H1 (cell line): ENCODE measurements at regions not wholly inside any gene's neighbourhood (a gene's known extent, or its start where the extent isn't known, plus 50 kb on each side); places are given as distances from the start of the nearest gene placed in this dataset.

Source experiments
- CTCF ChIA-PET: fragments of 300-600 bp; sonication (Branson Sonifier 250); formaldehyde crosslinking; loops from one replicate; lab custom pipeline; 2021; ENCODE audit not compliant: partially characterized antibody; lab: Charles Lee
- POLR2A ChIA-PET: fragments of 300-600 bp; sonication (Branson Sonifier 250); formaldehyde crosslinking; loops from one replicate; lab custom pipeline; 2021; ENCODE audit warnings: inconsistent platforms; ENCODE audit not compliant: partially characterized antibody; lab: Charles Lee
- DNase-seq, 2 experiments: peaks; one replicate each; pipeline versions ENCODE4 v3.0.0 to v3.0.0-alpha.2; 2010 to 2022; ENCODE audit warnings: low spot score in 2 of 2, low read depth in 1 of 2, mixed read lengths in 1 of 2
- FAIRE-seq: peaks from 2 replicates; lab custom pipeline; 2011; peaks lifted over from hg19 to GRCh38; lab: Jason Lieb, UNC
- H2AFZ ChIP-seq: 2 replicates; pipeline ENCODE4 v1.8.1; 2012; ENCODE audit warnings: low read length, inconsistent platforms
- H2AK5ac ChIP-seq: 2 replicates; pipeline ENCODE4 v1.6.1; 2013; ENCODE audit warnings: low read depth, low read length
- H2BK120ac ChIP-seq: replicated peaks from 2 replicates; pipeline ENCODE3; 2013; ENCODE audit warnings: low read depth, low read length, inconsistent platforms
- H2BK12ac ChIP-seq: 2 replicates; pipeline ENCODE4 v1.6.1; 2013; ENCODE audit warnings: low read depth, low read length
- H2BK15ac ChIP-seq: 2 replicates; pipeline ENCODE4 v1.6.1; 2013; ENCODE audit warnings: low read length
- H2BK20ac ChIP-seq: 2 replicates; pipeline ENCODE4 v1.6.1; 2013; ENCODE audit warnings: low read length
- H2BK5ac ChIP-seq: 2 replicates; pipeline ENCODE4 v1.6.1; 2013; ENCODE audit warnings: low read depth, low read length
- H3K14ac ChIP-seq: 2 replicates; pipeline ENCODE4 v1.6.1; 2013; ENCODE audit warnings: inconsistent platforms; ENCODE audit not compliant: insufficient read length
- H3K18ac ChIP-seq: 2 replicates; pipeline ENCODE4 v1.6.1; 2013; ENCODE audit warnings: low read length; ENCODE audit errors: extremely low read depth
- H3K23ac ChIP-seq: 2 replicates; pipeline ENCODE4 v1.6.1; 2013; ENCODE audit warnings: inconsistent platforms; ENCODE audit not compliant: insufficient read length
- H3K23me2 ChIP-seq: 2 replicates; pipeline ENCODE4 v1.6.1; 2013; ENCODE audit warnings: low read depth, low read length
- H3K27ac ChIP-seq: 2 replicates; pipeline ENCODE4 v1.6.1; 2011; ENCODE audit warnings: low read depth, low read length, inconsistent platforms
- H3K27me3 ChIP-seq, 4 experiments: replicated peaks in 1 of 4; 1 replicate in 1 of 4; 2 replicates in 3 of 4; pipeline versions ENCODE4 v1.6.1 to v1.8.1; 2011 to 2013; ENCODE audit warnings: low read length in 3 of 4, mild to moderate bottlenecking in 3 of 4, inconsistent platforms in 2 of 4, mixed read lengths in 2 of 4, moderate library complexity in 1 of 4; ENCODE audit not compliant: control insufficient read depth in 3 of 4, insufficient read depth in 3 of 4; ENCODE audit errors: extremely low read depth in 1 of 4
- H3K36me3 ChIP-seq, 4 experiments: 2 replicates each; pipeline versions ENCODE4 v1.6.1 to v1.8.1; 2011 to 2013; ENCODE audit warnings: mild to moderate bottlenecking in 4 of 4, low read length in 3 of 4, moderate library complexity in 2 of 4, control low read depth in 1 of 4, inconsistent platforms in 1 of 4; ENCODE audit not compliant: insufficient read depth in 4 of 4, control insufficient read depth in 2 of 4
- H3K4ac ChIP-seq: replicated peaks from 2 replicates; pipeline ENCODE3; 2013; ENCODE audit warnings: low read length, low read depth, mixed read lengths, inconsistent platforms; ENCODE audit not compliant: insufficient read length
- H3K4me1 ChIP-seq, 4 experiments: replicated peaks in 1 of 4; 1 replicate in 1 of 4; 2 replicates in 3 of 4; pipeline versions ENCODE4 v1.6.1 to v1.8.1; 2011 to 2013; ENCODE audit warnings: low read length in 3 of 4, inconsistent platforms in 2 of 4, mixed read lengths in 1 of 4; ENCODE audit not compliant: insufficient read depth in 4 of 4, control insufficient read depth in 3 of 4
- H3K4me2 ChIP-seq, 2 experiments: 2 replicates each; pipeline versions ENCODE4 v1.6.1 to v1.8.1; 2011 to 2013; ENCODE audit warnings: low read depth in 2 of 2, low read length in 2 of 2, control low read depth in 1 of 2, inconsistent platforms in 1 of 2, mild to moderate bottlenecking in 1 of 2; ENCODE audit not compliant: insufficient read depth in 1 of 2
- H3K4me3 ChIP-seq, 4 experiments: fragments of 200-600, 300-600 bp in 1 of 4; sonication (generic), shearing (Covaris generic), sonication (Bioruptor Twin) in 1 of 4; 2 replicates each; pipeline versions ENCODE4 v1.5.1 to v1.8.1; 2011 to 2016; ENCODE audit warnings: low read length in 4 of 4, low read depth in 3 of 4, control low read depth in 2 of 4, inconsistent platforms in 2 of 4, mild to moderate bottlenecking in 2 of 4, mixed read lengths in 1 of 4, moderate library complexity in 1 of 4; ENCODE audit not compliant: insufficient read depth in 2 of 4; ENCODE audit errors: extremely low read depth in 1 of 4
- H3K56ac ChIP-seq: replicated peaks from 2 replicates; pipeline ENCODE3; 2013; ENCODE audit warnings: low read depth, mild to moderate bottlenecking, mixed read lengths, low read length, inconsistent platforms; ENCODE audit not compliant: insufficient read length
- H3K79me1 ChIP-seq: 2 replicates; pipeline ENCODE4 v1.6.1; 2013; ENCODE audit warnings: low read depth, low read length, control low read depth
- H3K79me2 ChIP-seq, 2 experiments: 2 replicates each; pipeline versions ENCODE4 v1.6.1 to v1.8.1; 2012 to 2013; ENCODE audit warnings: low read length in 2 of 2, mild to moderate bottlenecking in 2 of 2, inconsistent platforms in 1 of 2; ENCODE audit not compliant: insufficient read depth in 2 of 2, control insufficient read depth in 1 of 2
- H3K9ac ChIP-seq, 4 experiments: replicated peaks in 1 of 4; 1 replicate in 1 of 4; 2 replicates in 3 of 4; pipeline versions ENCODE4 v1.6.1 to v1.8.1; 2011 to 2013; ENCODE audit warnings: low read depth in 3 of 4, low read length in 3 of 4, control low read depth in 2 of 4, mild to moderate bottlenecking in 2 of 4, moderate library complexity in 2 of 4, inconsistent platforms in 1 of 4; ENCODE audit errors: extremely low read depth in 1 of 4
- H3K9me3 ChIP-seq, 2 experiments: 2 replicates each; pipeline versions ENCODE4 v1.6.1 to v1.8.1; 2012 to 2013; ENCODE audit warnings: mild to moderate bottlenecking in 2 of 2, moderate library complexity in 2 of 2, control low read depth in 1 of 2, inconsistent platforms in 1 of 2, low read depth in 1 of 2, low read length in 1 of 2, mixed read lengths in 1 of 2; ENCODE audit not compliant: insufficient read depth in 2 of 2
- H4K20me1 ChIP-seq, 2 experiments: replicated peaks in 1 of 2; 2 replicates each; pipeline versions ENCODE3 to v1.8.1; 2011 to 2013; ENCODE audit warnings: inconsistent platforms in 2 of 2, low read length in 2 of 2, mild to moderate bottlenecking in 1 of 2; ENCODE audit not compliant: insufficient read depth in 2 of 2, control insufficient read depth in 1 of 2
- H4K5ac ChIP-seq: 2 replicates; pipeline ENCODE4 v1.6.1; 2013; ENCODE audit warnings: low read length, low read depth, mixed read lengths, inconsistent platforms; ENCODE audit not compliant: insufficient read length
- H4K8ac ChIP-seq: 2 replicates; pipeline ENCODE4 v1.8.0; 2013; ENCODE audit warnings: mild to moderate bottlenecking, moderate library complexity, low read length, inconsistent platforms; ENCODE audit not compliant: insufficient read depth; ENCODE audit errors: extremely low read depth
- H4K91ac ChIP-seq: replicated peaks from 2 replicates; pipeline ENCODE3; 2013; ENCODE audit warnings: low read length, mixed read lengths, inconsistent platforms; ENCODE audit not compliant: insufficient read length
- CHD1 ChIP-seq: IDR thresholded peaks from 2 replicates; pipeline ENCODE4 v1.6.1; 2012; ENCODE audit warnings: low read depth, low read length, improper control_type of control experiment
- EGR1 ChIP-seq: IDR thresholded peaks from 2 replicates; pipeline ENCODE4 v1.6.1; 2011; ENCODE audit warnings: low read depth, low read length, borderline replicate concordance
- FOSL1 ChIP-seq: IDR thresholded peaks from 2 replicates; pipeline ENCODE4 v1.6.1; 2011; ENCODE audit warnings: mild to moderate bottlenecking, low read depth, low read length, moderate library complexity; ENCODE audit not compliant: insufficient read depth
- JUN ChIP-seq: IDR thresholded peaks from 2 replicates; pipeline ENCODE4 v1.6.1; 2011; ENCODE audit warnings: low read depth, mild to moderate bottlenecking, improper control_type of control experiment, low read length
- SIX5 ChIP-seq: IDR thresholded peaks from 2 replicates; pipeline ENCODE4 v1.6.1; 2011; ENCODE audit warnings: mild to moderate bottlenecking, low read depth, low read length
- TAF1 ChIP-seq: IDR thresholded peaks from 2 replicates; pipeline ENCODE4 v1.6.1; 2011; ENCODE audit warnings: mild to moderate bottlenecking, low read depth, low read length
- YY1 ChIP-seq: IDR thresholded peaks from 2 replicates; pipeline ENCODE4 v1.6.1; 2011; ENCODE audit warnings: low read depth, mild to moderate bottlenecking, low read length
- WGBS, 2 experiments: shearing (Covaris generic) in 1 of 2; methylation state at CpG; one replicate each; pipeline versions ENCODE4 v1.1.6 to v1.1.7; 2013 to 2015; ENCODE audit warnings: low lambda C conversion rate in 2 of 2, mixed read lengths in 2 of 2, inconsistent platforms in 1 of 2, low coverage in 1 of 2, missing lambda C conversion rate in 1 of 2; ENCODE audit not compliant: insufficient replicate concordance in 2 of 2, insufficient coverage in 1 of 2, insufficient read length in 1 of 2; ENCODE audit errors: extremely low coverage in 1 of 2, missing lambda C conversion rate in 1 of 2; 5-methylcytosine and 5-hydroxymethylcytosine counted together
- TF ChIP-seq, protein P1 (sequence below): IDR thresholded peaks from 2 replicates; pipeline ENCODE4 v1.6.1; 2012; ENCODE audit warnings: inconsistent platforms
- TF ChIP-seq, protein P2 (sequence below): IDR thresholded peaks from 2 replicates; pipeline ENCODE4 v1.6.1; 2012; ENCODE audit warnings: inconsistent platforms
- TF ChIP-seq, protein P3 (sequence below), 3 experiments: IDR thresholded peaks; 1 replicate in 2 of 3; 2 replicates in 1 of 3; pipeline versions ENCODE4 v1.5.1 to v1.6.1; 2011; ENCODE audit warnings: low read length in 3 of 3, mild to moderate bottlenecking in 3 of 3, inconsistent platforms in 2 of 3, low read depth in 1 of 3, moderate library complexity in 1 of 3; ENCODE audit not compliant: insufficient read depth in 1 of 3; ENCODE audit errors: control extremely low read depth in 1 of 3

DNA sequence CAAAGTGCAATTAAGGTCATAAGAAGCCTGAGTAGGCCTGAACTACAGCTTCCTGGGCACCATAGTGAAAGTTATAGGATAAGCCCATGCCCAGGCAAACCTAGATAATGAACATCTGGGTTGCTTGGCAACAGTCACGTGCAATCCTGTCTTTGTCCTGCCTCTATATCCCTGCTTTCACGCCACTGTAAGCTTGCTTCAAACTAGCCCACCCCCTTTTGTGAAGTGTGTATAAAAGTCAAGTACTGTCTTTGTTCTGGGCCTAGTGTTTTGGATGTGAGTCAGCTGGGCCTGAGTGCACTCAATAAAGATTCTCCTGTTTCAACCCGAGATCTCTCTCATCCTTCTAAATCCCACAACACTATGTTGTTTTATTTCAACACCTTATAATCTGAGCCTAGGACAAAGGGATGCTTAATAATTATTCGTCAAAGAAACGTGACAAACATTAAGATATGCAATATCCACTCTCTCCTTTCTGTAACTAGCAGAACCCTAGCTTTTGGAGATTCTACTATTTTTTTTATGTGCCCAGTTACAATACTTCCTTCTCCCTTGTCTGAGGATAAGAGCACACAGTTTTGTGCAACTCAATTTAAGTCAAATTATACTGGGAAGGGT, 927.8 kb downstream of the SUCLG1 start:
- 75% methylated on average over 5 of the region's 5 CpGs; no CpG with 5 or more reads in 1 of the 2 experiments for WGBS, 2 experiments
- H3K4me1 ChIP-seq = peaks cover 0 to 3% (median 0%) of the 10 kb centered on the region in 4 experiments; a peak in 2 of 7 replicates
- H3K9me3 ChIP-seq = no peaks in the 10 kb centered on the region
- no peak overlapping the region for H2AFZ ChIP-seq
- H3K36me3 ChIP-seq = no peaks in the 10 kb centered on the region
- H3K79me2 ChIP-seq = no peaks in the 10 kb centered on the region
- no peak overlapping the region for H3K56ac ChIP-seq
- CTCF ChIA-PET = interaction anchor here (3.5 kb wide), 1 partner anchor 14 kb away, joined by 12 read pairs; no protein-coding TSS in a partner anchor
- H4K91ac ChIP-seq = no peak overlapping the region
- no peak overlapping the region for H2AK5ac ChIP-seq
- H3K4ac ChIP-seq = no peak overlapping the region
- H3K14ac ChIP-seq = no peak overlapping the region
- no peak overlapping the region for H4K8ac ChIP-seq
- H3K9ac ChIP-seq = no peak overlapping the region
- no peaks in the 10 kb centered on the region for H3K23me2 ChIP-seq
- no peak overlapping the region for H3K4me2 ChIP-seq
- H4K20me1 ChIP-seq = no peaks in the 10 kb centered on the region
- H2BK20ac ChIP-seq = no peak overlapping the region
- no peak overlapping the region for H2BK15ac ChIP-seq
- H3K79me1 ChIP-seq = no peaks in the 10 kb centered on the region
- no peak for FAIRE-seq
- H3K18ac ChIP-seq = no peak overlapping the region
- peaks cover 0 to 2% (median 0%) of the 10 kb centered on the region in 4 experiments; a peak in 1 of 7 replicates for H3K27me3 ChIP-seq
- H3K4me3 ChIP-seq = no peak overlapping the region
- H2BK5ac ChIP-seq = no peak overlapping the region
- no peak overlapping the region for H2BK12ac ChIP-seq
- POLR2A ChIA-PET = no interaction called here
- H2BK120ac ChIP-seq = no peak overlapping the region
- H4K5ac ChIP-seq = no peak overlapping the region
- no peak for DNase-seq
- H3K23ac ChIP-seq = no peak overlapping the region
- no peak overlapping the region for H3K27ac ChIP-seq
- TF ChIP-seq, protein P1, sequence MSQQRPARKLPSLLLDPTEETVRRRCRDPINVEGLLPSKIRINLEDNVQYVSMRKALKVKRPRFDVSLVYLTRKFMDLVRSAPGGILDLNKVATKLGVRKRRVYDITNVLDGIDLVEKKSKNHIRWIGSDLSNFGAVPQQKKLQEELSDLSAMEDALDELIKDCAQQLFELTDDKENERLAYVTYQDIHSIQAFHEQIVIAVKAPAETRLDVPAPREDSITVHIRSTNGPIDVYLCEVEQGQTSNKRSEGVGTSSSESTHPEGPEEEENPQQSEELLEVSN = no peak
- no peak for TF ChIP-seq SIX5
- TF ChIP-seq, protein P2, sequence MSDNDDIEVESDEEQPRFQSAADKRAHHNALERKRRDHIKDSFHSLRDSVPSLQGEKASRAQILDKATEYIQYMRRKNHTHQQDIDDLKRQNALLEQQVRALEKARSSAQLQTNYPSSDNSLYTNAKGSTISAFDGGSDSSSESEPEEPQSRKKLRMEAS = no peak
- no peak for TF ChIP-seq FOSL1
- no peak for TF ChIP-seq CHD1
- no peak for TF ChIP-seq TAF1
- TF ChIP-seq EGR1 = no peak
- TF ChIP-seq JUN = no peak
- TF ChIP-seq, protein P3, sequence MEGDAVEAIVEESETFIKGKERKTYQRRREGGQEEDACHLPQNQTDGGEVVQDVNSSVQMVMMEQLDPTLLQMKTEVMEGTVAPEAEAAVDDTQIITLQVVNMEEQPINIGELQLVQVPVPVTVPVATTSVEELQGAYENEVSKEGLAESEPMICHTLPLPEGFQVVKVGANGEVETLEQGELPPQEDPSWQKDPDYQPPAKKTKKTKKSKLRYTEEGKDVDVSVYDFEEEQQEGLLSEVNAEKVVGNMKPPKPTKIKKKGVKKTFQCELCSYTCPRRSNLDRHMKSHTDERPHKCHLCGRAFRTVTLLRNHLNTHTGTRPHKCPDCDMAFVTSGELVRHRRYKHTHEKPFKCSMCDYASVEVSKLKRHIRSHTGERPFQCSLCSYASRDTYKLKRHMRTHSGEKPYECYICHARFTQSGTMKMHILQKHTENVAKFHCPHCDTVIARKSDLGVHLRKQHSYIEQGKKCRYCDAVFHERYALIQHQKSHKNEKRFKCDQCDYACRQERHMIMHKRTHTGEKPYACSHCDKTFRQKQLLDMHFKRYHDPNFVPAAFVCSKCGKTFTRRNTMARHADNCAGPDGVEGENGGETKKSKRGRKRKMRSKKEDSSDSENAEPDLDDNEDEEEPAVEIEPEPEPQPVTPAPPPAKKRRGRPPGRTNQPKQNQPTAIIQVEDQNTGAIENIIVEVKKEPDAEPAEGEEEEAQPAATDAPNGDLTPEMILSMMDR (IDR thresholded peaks at IDR 0.05; ENCODE audit: control extremely low read depth in 1 of 3, insufficient read depth in 1 of 3, low read depth in 1 of 3, low read length in 3 of 3) = no peak
- TF ChIP-seq YY1 = no peak
